CD4-positive, alpha-beta T cell treated with Interleukin-15 for 4 hours (primary cell): ENCODE measurements at regions not wholly inside any gene's neighbourhood (a gene's known extent, or its start where the extent isn't known, plus 50 kb on each side); places are given as distances from the start of the nearest gene placed in this dataset.

Experiments used
- DNase-seq: peaks from one replicate; pipeline ENCODE4 v3.0.0-alpha.2; 2020; ENCODE audit warnings: low spot score

- no peak for DNase-seq
Measured at GRCh38 chr10:110398419-110399105, 93.8 kb upstream of the SMNDC1 start.

GRCh38 chr10:110399106-110399964 lies 94.6 kb upstream of the SMNDC1 start:
- DNase-seq, result no peak

- DNase-seq, result no peak
Measured at GRCh38 chr10:110399965-110400933, 95.5 kb upstream of the SMNDC1 start.

GRCh38 chr10:110401401-110402076 lies 96.2 kb upstream of the DUSP5 start:
- no peak for DNase-seq

GRCh38 chr10:110402077-110402416 lies 95.7 kb upstream of the DUSP5 start:
- DNase-seq, result no peak

GRCh38 chr10:110403593-110403992 lies 94.1 kb upstream of the DUSP5 start:
- DNase-seq, result no peak

GRCh38 chr10:110404413-110404812 lies 93.3 kb upstream of the DUSP5 start:
- no peak for DNase-seq

GRCh38 chr10:110404825-110405224 lies 92.9 kb upstream of the DUSP5 start:
- DNase-seq, result no peak

- no peak for DNase-seq
Measured at GRCh38 chr10:110405380-110405779, 92.3 kb upstream of the DUSP5 start.

- DNase-seq, result no peak
Measured at GRCh38 chr10:110407301-110408170, 90.2 kb upstream of the DUSP5 start.

- no peak for DNase-seq
Measured at GRCh38 chr10:110408203-110408871, 89.4 kb upstream of the DUSP5 start.

GRCh38 chr10:110408943-110409342 lies 88.8 kb upstream of the DUSP5 start:
- no peak for DNase-seq

- no peak for DNase-seq
Measured at GRCh38 chr10:110409488-110409887, 88.2 kb upstream of the DUSP5 start.

GRCh38 chr10:110409926-110410325 lies 87.8 kb upstream of the DUSP5 start:
- DNase-seq, result no peak

- no peak for DNase-seq
Measured at GRCh38 chr10:110410329-110411046, 87.2 kb upstream of the DUSP5 start.

- no peak for DNase-seq
Measured at GRCh38 chr10:110411047-110411410, 86.7 kb upstream of the DUSP5 start.

GRCh38 chr10:110413049-110413783 lies 84.5 kb upstream of the DUSP5 start:
- no peak for DNase-seq

- no peak for DNase-seq
Measured at GRCh38 chr10:110413903-110414547, 83.7 kb upstream of the DUSP5 start.
